ENCODE measurements at regions not wholly inside any gene's neighbourhood (a gene's known extent, or its start where the extent isn't known, plus 50 kb on each side); places are given as distances from the start of the nearest gene placed in this dataset.
"Not testable (repeated sequence)": the region's sequence is repeated elsewhere in the genome, so short reads cannot be mapped to it uniquely, and the experiment has no call there.

DNA sequence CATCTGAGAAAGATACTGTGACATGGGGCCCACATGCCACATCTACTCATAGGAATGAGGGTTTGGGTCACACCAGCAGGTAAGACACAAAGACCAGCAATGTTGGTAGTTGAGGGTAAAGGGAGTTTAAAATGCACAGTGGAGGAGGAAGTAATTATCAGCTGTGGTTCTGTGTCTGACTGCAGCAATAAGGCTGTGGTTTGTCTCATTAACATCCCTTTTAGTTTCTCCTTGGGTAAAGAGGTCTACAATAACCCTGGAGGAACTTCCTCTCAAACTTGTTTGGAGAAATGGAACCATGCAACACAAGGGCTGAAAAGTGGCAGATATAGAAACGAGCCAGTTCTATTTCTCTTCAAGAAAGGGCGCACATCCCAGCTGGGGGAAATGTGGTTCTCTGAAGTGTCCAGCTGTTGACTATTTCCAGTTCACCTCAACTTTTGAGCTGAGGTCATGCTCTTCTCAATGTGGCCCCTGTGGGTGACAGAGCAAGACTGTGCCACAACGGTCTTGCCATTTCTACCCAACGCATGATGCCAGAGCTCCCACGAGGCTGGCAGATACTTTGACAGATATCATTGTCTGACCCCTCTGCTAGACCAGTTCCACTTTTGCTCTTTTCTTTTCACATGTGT is 234.3 kb downstream of the SQOR start:
- DNase-seq, result no peak

DNA sequence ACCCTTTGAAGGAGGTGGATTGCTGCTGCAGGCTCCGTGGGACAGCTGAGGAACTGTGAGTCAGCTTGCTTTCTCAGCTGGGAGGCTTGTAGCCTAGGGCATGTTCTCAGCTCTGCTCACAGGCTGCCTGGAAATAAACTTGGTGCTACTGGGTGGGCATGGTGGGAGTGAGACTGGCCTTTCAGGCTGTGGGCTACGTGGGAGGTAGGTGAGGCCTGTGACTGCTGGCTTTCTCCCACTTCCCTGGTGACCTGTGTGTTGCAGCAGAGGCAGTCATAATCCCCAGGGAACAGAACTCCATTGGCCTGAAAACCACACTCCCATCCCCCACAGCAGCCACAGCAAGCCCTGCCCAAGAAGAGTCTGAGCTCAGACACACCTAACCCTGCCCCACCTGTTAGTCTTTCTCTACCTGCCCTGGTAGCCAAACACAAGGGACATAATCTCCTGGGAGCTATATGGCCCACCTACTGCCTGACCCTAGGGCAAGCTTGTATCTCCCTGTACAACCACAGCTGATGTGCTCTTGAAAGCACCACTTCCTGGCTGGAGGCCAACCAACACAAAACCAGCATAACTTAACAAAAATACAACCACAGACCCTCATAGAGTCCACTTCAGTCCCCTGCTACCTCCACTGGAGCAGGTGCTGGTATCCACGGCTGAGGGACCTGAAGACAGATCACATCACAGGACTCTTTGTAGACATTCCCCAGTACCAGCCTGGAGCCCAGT is 236.5 kb downstream of the SQOR start:
- DNase-seq, result no peak

DNA sequence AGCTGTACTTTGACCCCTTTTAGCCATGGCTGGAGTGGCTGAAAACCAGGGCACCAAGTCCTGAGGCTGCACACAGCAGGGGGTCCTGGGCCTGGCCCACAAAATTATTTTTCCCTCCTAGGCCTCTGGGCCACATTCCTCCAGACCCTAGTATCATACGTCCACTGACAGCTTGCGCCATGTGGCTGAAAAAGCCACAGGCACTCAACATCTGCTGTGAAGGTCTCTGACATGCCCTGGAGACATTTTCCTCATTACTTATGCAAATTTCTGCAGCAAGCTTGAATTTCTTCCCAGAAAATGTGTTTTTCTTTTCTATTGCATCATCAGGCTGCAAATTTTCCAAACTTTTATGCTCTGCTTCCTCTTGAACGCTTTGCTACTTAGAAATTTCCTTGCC is 239.0 kb downstream of the SQOR start:
- no peak for DNase-seq

DNA sequence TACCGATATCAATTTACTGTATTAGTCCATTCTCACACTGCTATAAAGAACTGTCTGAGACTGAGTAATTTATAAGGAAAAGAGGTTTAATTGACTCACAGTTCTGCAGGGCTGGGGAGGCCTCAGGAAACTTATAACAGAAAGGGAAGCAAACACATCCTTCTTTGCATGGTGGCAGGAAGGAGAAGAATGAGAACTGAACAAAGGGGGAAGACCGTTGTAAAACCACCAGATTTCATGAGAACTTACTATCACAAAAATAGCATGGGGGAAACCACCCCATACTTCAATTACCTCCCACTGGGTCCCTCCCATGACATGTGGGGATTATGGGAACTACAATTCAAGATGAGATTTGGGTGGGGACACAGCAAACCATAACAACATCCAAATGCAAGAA is 239.7 kb downstream of the SQOR start:
- not testable (repeated sequence) for DNase-seq

DNA sequence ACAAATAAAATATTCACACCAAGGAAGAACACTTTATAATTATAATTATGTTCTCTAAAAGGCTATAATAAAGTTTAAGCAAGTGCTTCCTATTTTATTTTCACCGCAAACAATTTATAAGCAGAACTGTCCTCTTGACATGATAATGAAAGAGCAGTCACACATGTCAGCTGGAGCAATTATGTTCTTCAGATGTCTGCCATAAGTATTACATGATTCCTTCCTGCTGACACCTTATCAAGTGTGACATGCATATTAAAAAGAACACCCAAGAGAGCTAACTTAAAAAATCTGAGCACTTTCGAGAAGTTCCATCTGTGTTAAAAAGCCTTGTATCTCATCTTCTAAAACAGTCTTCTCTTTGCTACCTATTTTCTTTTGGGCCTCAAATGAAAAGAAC is 249.5 kb downstream of the SQOR start:
- DNase-seq, result no peak

DNA sequence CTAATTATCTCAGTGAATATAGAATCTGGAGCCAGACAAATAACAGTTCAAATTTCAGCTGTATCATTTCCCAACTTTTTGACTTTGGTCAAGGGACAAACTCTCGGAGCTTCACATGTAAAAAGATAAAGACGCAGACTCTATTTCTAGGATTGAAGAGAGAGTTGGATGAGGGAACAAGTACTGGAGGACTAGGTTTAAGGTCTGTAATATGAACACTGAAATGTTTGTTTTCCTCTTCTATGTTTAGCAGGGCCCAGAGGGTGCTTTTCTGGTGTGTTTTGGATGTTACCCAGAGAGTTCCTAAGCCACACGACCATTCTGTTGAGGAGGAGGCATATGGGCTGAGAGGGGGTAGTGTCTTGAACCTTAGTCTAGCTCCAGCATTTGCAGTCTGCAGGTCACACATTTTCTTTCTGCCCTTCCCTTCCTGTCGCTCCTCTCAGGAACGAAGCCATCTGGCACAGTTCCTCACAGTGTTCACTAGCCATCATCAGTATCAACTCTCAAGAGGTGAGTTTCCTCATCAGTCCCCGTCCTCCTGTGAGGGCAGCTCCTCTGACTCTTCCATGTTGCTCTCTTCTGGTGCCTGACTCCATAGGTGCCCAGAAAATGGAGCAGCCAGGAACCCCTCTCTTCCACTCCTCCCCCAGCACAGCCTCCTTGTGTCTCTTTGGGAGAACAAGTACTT is 250.1 kb downstream of the SQOR start:
- no peak for DNase-seq

DNA sequence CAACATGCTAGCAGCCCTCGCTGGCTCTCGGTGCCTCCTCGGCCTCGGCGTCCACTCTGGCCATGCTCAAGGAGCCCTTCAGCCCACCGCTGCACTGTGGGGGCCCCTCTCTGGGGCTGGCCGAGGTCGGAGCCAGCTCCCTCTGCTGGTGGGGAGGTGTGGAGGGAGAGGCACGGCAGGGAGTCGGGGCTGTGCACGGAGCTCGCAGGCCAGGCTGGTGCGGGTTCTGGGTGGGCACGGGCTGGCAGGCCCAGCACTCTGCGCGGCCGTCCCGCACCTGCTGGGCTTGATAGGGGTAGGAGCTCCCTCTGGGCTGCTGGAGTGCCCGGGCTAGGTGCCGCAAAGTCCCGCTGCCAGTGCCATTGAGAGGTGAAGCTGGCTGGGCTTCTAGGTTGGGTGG is 251.0 kb downstream of the SQOR start:
- DNase-seq, result no peak

DNA sequence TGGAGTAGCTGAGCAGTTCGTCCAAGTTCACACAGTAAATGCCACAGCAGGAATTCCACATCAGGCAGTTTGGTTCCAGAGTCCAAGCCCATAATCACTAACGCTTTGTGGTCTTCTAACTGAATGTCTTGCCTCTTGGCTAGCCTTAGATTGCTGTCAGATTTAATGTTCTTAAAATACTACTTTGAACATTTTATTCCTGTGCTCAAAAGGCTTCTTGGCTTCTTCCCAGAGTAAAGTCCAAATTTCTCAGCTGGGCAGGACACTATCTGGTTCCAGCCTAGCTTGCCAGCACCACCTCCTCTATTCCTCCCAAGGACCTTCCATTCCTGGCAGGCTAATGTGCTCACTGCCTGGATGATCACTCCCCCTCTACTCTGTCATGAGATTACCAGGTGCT is 256.9 kb downstream of the SQOR start:
- no peak for DNase-seq

DNA sequence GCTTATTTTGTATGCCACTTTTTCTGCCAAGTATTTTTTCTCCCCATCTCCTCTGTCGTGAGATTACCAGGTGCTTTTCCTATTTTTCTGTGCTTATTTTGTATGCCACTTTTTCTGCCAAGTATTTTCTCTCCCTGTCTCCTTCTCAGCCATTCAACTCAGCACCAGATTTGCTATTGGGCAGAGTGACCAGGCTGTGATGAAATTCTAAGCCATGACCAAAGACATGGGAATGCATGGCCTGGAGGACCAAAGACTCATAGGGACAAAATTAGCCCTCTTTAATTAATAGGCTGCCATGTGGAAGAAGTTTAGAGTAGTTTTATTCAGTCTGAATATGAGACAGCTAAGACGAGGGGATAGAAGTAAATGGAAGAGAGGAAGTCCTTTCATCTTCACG is 257.4 kb downstream of the SQOR start:
- DNase-seq, result no peak

DNA sequence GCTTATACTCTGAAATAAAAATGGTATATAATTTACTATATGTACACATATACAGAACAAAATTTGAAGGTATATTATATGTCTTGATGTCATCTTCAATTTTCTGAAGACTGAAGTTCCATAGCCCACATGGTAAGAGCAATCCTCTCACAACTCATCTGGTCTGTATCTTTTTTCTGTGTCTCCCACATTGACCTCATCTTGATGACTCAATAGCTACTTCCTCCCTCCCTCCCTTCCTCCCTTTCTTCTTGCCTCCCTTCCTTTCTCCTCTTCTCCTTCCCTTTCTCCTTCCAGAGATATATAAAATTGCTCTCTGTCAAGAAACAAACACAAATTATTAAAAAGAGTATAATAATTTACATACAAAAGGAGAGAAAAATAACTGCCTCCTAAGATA is 268.5 kb downstream of the SQOR start:
- DNase-seq, result no peak

DNA sequence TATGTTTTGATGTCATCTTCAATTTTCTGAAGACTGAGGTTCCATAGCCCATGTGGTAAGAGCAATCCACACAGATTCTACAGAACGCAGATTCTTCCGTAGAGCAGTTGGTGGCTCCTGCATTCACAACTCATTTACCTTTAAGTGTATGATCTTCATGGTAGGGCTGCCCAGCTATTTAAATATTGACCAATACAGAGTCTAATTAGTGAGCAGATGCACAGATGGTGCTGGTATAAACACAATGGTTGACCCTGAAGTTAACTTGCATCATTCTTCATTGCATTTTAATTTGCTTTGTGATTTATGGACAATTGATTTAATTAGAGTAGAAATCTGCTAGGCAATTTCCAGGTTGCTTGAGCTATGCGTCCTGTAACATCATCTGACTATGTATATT is 269.2 kb downstream of the SQOR start:
- no peak for DNase-seq

DNA sequence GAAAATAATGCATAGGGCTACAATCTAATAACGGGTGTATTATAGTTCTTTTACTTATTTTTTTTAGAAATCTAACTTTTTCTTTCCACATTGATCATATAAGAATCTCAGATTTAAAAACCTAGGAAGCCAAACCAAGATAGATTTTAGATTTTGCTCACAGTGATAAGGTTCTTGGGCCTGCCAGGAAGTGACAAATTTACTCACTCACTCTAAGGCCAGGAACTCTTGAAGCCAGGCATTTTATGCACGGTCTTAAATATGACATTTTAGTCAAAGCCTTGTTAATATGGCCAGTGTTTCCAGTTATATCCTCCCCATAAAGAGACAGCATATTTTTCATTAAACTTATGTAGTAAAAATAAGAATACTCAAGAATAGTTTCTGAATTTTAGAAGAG is 271.4 kb downstream of the SQOR start:
- DNase-seq, result no peak

DNA sequence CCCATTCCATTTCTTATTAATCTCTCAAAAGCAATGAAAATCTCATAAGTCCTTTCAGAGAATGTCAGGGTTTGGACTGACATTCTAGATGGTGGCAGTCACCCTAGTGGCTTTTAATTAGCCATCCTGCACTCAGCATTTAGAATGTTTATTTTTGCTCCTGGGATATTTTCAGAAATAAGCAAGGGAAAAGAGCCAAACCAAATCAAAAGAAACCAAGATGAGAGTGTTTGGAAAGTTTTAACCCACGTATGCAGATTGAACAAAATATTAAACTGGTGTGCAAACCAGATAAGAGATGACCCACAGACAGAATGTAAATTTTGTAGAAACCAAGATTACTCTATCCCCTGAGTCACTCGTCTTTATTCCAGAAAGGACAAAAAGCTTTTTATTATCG is 275.8 kb downstream of the SQOR start:
- DNase-seq, result no peak

DNA sequence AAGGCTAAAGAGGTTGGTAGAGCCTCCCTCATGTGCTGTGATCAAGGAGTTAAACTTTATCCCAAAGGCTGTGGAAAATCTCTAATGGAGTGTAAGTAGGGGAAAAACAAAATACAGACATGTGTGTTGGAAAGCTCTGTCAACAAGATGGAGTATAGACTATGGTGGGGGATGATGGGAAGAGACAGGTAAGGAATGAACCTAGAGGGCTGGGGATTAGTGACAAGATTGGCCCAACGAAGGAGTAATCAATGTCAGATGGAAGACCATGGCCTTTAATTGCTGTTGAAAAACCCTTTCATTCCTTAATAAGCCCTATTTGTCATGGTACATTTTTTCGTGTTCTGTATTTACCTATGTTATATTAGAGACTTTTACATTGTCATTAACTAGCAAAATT is 278.6 kb downstream of the SQOR start:
- DNase-seq, result no peak

DNA sequence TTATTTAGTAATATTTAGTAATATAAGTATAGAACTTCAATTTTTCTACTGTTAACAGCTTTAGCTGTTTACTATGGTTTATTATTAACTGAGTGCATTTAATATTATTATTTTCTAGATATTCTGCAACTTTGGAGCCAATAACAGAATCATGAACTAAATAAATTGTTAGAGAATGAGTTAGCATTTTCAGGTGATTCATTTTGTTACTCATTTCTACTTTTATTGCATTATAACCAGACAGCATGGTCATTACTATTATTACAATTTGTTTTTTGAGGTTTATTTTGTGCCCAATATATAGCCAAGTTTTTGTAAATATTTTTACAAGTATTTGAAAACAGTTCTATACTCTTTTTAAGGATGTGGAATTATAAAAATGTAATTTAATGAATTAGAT is 279.6 kb downstream of the SQOR start:
- no peak for DNase-seq

DNA sequence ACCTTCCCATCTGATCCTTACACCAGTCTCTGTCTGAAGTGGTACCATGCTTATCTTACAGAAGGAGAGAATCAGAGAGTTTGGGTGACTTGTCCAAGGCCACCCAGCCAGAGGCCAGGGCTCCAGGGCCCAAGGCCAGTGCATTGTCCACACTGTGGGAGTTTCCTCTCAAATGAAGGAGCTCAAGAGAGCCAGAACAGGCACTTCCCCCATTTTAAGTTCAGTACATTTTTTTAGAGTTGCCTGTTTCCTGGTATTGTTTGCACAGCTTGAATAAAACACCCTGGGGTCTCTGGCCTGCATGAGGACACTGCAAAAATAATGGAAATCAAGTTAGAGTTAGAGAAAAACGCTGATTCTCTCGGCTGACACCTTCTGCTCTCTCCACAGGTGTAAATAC is 284.0 kb downstream of the SQOR start:
- DNase-seq, result no peak

DNA sequence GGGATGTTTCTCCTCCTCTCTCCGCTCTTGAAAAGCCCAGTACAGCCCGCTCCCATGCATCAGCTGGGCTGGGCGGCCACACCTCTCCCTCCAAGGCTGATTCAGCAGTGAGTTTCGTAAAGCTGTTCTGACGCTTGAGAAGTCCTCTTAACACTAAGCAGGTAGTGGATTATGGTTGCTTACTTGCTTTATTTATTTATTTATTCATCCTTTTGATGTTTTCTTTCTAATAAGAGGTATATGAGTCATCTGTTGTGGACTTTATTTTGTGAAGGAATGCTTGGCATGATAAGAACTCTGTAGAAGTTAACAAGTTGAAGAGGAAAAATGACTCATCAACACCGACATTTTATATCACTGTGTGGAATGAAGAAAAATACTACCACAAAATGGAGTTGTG is 285.0 kb downstream of the SQOR start:
- DNase-seq, result no peak

DNA sequence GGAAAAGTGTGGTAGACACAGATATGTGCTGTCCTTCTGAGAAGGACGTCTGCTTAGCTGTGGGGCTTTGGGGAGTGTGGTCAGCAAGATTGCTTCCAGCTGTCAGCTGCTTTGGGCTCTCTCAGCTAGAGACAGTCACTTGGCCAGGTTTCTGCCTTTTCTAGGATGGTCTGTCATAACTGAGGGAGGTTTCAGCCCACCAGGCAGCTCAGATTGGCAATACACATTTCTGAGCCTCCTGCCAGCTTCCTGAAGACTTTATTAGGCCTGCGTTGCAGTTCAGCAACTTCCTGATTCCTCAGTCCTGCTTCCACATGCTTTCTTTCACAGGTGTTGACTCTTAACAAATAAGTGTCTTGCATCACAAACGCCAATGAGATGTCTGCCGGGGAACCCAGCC is 286.5 kb downstream of the SQOR start:
- no peak for DNase-seq

DNA sequence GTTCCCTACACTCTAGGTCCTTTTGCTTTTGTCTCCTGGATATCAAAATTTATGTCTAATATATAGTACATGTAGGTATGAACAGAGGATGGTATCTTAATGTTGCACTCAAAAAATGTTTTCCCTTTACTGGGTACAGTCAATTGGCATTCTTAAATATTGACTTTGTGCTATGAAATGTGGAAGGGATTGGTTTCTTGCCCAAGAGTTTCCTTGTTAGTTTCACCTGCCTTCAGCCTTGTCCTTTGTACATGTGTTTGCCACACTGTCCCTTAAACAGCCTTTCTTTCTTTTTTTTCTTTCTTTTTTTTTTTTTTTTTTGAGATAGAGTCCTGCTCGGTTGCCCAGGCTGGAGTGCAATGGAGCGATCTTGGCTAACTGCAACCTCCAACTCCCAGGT is 287.1 kb downstream of the SQOR start:
- no peak for DNase-seq

DNA sequence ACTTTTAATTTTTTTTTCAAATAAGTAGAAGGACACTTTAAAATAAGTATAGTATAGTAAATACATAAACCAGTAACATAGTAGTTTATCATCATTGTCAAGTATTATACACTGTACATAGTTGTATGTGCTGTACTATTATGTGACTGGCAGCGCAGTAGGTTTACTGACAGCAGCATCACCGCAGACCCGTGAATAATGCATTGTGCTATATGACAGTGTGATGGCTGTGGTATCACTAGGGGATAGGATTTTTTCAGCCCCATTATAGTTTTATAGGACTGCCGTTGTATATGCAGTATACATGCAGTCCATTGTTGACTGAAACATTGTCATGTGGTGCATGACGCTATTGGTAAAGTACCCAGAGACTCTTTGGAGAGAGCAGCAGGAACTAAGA is 306.5 kb downstream of the SQOR start:
- DNase-seq, result no peak

DNA sequence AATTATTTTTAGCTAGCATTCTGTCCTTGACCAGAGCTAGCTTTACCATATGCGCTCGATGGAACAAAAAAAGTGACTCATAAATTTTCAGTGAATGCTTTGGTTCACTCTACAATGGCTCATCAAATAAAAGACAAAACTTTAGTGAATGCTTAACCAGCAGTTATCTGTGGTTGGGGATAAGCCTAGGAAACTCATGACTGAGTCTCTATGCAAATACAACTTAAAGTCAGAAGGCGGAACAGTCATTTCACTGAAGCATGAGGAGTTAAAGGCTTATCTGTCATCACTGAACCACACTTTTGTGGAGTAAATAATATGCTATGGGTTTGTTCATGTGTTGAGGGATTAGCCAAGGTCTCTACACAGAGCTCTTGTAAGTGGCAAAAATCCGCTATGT is 308.4 kb downstream of the SQOR start:
- no peak for DNase-seq

DNA sequence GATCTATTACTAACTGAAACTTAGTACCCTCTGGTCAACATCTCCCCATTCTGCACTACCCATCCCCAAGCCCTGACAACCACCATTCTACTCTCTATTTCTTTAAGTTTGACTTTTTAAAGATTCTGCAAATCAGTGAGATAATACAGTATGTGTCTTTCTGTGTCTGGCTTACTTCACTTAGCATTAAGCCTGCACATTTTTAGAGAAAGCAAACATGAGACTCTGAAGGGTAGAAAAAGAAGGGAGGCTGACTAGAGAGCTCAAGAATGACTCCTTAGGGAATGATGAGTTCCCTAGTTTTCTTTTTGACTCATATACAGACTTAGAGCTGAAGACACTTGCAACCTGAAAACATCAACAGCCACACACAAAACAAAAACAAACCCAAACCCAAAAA is 311.3 kb downstream of the SQOR start:
- no peak for DNase-seq

DNA sequence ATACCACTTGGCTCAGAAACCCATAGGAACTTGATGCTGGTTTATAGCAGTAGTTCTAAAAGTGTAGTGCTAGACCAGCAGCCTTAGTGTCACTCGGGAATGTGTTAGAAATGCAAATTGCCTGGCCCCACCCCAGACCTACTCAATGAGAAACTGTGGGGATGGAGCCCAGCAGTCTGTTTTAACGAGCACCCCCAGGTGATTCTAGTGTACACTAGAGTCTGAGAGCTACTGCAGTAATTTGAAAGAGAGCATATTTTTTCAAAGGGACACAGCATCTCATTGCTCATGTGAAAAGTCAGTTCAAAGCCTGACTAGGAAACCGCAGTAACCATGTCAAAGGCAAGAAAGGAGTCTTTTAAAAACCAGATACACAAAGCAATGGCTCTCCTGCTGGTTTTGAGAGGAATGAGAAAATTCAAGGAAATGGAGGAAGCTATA is 313.4 kb downstream of the SQOR start:
- DNase-seq, result no peak

DNA sequence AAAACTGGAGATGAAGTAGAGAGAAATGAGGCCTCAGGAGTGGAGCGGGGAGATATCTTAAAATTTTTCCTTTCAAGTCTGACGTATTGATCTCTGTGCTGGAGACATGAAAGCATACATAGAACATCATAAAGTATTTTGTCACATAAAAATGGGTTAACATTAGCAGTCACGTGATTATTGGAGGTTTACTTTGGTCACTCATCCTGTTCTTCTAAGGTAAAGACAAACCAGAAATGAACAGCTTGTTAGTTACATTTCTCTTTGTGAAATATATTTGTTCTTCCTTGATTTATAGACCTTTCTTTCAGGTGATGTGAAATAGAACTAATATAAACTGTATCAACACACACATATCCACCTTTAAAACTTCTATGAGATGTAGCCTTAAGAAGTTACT is 324.1 kb downstream of the SQOR start:
- DNase-seq, result no peak

All from activated gamma-delta T cell (primary cell).